NCI-H1436 treated with DMSO at 0.1 percent for 48 hours (cell line): ENCODE measurements at regions not wholly inside any gene's neighbourhood (a gene's known extent, or its start where the extent isn't known, plus 50 kb on each side); places are given as distances from the start of the nearest gene placed in this dataset.

Experiments
- DNase-seq: peaks from one replicate; lab custom pipeline; 2025; lab: John Stamatoyannopoulos, UW

- DNase-seq: no peak
These were observed 186.9 kb downstream of the EMP1 start for GRCh38 chr12:13383379-13383778.

DNA sequence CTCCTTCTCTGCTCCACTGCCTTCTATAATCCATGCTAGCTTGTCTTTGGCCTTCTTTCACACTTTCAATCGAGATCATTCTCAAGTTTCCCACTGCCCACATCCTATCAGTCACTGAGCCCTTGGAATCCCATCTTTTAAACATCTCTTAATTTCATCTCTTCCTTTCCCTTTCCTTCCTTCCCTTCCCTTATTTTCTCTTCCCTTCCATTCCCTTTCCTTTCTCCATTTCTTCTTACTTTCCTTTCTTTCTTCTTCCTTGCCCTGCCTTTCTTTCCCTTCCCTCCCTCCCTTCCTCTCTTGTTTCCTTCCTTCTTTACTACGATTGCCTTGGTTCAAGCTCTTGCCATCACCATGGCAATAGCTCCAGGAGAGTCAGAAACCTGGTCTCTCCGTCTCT lies 183.8 kb downstream of the EMP1 start:
- DNase-seq: no peak

- DNase-seq: no peak
These were observed 183.1 kb downstream of the EMP1 start for GRCh38 chr12:13379531-13380188.

DNA sequence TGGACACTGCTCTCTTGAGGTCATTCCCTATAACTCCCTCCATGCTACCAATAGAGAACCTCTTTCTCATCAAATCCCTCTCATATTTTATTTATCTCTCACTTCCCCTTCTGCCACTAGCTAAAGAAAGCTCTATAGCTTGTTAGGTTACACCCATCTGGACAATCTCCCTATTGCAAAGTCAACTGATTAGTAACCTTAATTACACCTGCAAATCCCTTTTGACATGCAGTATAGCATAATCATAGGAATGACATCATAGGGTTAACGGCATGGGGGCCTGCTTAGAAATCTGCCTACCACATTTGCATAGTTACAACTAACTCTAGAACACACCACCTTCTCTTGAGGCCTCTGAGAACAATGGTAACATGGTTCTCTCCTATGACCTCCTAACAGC lies 181.2 kb downstream of the EMP1 start:
- no peak for DNase-seq

DNA sequence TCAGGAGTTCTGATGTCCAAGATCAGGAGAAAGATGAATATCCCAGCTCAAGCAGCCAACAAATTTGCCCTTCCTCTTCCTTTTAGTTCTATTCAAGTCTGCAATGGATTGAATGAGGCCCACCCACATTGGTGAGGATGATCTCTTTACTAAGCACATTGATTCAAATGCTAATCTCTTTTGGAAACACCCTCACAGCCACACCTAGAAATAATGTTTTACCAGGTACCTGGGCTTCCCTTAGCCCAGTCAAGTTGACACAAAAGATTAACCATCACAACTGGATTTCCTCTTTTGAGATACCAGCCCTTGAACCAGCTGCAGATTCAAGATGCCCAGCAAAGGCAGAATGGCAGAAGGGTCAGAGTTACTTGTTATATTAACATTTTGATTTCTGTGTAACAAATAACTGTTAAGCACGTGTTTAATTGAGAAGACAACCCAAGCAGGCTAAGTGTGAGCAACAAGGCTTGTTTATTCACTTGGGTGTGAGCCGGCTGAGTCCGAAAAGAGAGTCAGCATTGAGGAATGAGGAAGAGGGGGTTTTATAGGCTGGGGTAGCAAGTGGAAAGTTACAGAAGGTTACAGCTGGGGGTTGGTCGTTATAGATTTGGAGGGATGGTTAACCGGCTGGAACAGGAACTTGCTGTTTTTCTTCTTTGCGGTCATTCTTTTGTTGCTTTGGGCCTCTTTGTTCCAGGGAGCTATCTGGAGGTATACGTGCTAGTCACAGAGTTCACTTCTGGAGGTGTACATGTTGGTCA lies 180.3 kb downstream of the EMP1 start:
- no peak for DNase-seq

GRCh38 chr12:13375583-13376345 lies 179.2 kb downstream of the EMP1 start:
- DNase-seq: no peak

DNA sequence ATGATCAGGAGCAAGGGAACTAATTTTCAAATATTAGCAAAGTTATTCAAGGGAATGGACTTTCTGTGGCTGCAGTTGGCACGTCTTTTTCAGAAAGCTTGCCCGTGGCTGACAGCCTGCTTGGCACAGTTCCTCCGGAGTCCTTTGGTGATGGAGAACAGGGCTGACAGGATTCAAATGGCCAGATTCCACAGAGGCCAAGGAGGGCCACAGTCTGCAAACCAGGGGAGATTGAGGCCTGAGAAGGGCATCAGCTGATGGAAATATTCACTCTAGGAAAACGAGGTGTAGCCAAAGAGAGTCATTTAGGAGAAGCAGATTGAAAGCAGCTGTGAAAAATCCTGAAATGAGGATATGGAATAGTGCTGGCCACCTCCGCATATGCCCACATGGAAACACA lies 178.3 kb downstream of the EMP1 start:
- no peak for DNase-seq

GRCh38 chr12:13373803-13374202 lies 177.3 kb downstream of the EMP1 start:
- DNase-seq: no peak

- no peak for DNase-seq
These were observed 176.6 kb downstream of the EMP1 start for GRCh38 chr12:13373131-13373530.

DNA sequence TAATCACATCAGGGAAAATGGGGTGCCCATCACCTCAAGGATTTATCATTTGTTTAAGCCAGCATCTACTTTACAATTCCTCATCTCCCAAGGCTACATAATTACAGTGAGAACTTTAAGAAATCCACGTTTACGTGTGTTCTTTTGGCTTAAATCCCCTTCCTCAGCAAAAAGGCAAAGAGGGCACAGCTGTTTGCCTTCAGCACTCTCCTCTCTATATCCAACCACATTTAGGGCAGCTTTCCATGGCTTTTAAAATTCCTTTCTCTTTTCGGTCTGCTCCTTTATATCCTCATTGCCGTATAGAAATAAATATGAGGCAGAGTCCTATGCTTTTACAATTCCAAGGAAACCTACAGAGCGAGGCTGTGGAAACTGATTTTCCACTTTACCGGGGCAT lies 175.9 kb downstream of the EMP1 start:
- no peak for DNase-seq

DNA sequence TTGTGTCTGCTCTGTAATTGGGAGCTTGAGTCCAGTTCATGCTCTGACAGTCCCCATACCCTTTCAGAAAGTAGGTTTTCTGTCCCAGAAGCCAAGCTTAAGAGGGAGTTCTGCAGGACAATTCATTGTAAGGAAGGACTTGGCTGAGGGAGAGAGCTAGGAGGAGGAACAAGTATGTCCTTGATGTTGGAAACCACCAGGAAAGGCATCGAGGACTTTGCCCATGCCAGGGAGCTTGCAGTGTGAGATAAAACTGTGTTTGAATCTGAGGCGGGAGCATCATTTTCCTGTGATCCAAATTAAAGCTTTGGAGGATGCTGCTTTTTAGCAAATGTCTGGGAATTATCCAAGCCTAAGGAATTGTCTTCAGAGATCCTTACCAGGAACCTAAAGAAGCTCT lies 175.3 kb downstream of the EMP1 start:
- no peak for DNase-seq

- no peak for DNase-seq
These were observed 174.8 kb downstream of the EMP1 start for GRCh38 chr12:13371367-13371766.

GRCh38 chr12:13369474-13370056 lies 173.0 kb downstream of the EMP1 start:
- DNase-seq: no peak

- DNase-seq: no peak
These were observed 172.4 kb downstream of the EMP1 start for GRCh38 chr12:13368971-13369370.

- DNase-seq: no peak
These were observed 171.9 kb downstream of the EMP1 start for GRCh38 chr12:13368431-13368830.

- DNase-seq: no peak
These were observed 171.4 kb downstream of the EMP1 start for GRCh38 chr12:13367973-13368372.

DNA sequence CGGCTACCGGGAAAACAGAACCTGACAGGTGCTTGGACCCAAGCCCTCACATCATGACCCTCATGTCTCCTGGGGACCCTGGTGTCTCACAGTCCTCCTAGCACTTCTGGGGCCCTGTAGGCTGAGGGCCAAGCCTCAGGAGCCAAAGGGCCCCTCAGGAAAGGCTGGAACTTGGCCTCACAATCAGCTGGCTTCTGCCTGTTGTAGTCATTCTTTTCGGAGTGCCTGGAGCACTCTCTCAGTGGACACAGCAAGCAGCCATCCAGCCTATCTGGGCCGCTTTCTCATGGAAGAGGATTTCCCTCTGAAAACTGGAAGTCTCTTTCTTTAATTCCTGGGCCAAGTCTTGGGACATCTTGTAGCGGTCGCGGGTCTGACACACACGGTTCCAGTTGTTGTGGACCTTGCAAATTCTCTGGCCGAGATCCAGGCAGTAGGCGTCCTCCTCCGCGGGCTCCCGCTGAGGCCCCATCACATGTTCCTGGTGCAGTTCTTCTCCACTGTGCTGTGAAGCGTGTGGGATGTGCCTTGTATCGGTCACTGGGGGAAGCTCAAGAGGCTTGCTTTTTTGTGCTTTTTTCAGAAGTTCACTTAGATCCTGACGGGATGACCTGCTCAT lies 169.3 kb downstream of the EMP1 start:
- no peak for DNase-seq

GRCh38 chr12:13362260-13362841 lies 165.8 kb downstream of the EMP1 start:
- no peak for DNase-seq

- no peak for DNase-seq
These were observed 163.1 kb downstream of the EMP1 start for GRCh38 chr12:13359636-13360035.

DNA sequence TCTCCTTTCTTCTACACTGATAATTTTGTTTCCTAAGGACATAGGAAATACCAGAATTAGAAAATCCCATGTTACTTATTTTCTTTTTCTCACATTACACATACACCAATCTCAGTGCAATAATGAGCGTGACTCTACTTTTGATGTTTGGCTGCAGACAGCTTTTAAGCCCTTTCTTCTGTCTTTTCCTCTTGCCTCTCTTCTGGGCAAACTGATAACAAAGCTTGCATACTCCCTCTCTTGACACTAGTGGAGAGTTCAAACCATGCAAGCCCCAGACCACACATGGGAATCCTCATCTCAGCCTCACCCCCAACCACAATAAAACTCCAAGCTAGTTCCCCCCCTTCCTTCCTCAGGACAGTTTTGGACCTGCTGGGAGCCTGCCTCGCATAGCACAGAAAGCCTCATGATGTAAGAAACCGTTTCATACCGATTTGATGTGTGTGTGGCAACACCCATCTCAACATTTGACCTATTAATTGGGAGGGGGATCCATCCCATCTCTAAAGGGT lies 161.9 kb downstream of the EMP1 start:
- no peak for DNase-seq

DNA sequence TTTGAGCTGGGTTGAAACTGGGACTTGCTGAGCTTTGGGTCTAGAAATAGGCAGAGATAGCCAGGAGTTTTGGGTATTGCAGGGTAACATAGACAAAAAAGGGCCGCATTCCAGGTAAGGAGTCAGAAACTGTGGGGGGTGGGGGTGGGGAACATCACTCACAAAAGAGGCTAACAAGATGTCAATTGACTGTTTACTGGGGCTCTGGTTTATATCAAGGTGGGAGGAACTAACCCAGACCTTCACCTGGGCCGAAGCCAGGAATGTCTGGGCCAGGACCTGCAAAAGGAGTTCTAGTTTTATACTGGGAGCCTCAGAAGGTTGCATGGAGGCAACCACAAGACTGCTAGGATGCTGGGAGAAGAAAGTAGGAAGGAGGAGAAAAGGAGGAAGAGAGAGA lies 154.4 kb downstream of the EMP1 start:
- DNase-seq: no peak

DNA sequence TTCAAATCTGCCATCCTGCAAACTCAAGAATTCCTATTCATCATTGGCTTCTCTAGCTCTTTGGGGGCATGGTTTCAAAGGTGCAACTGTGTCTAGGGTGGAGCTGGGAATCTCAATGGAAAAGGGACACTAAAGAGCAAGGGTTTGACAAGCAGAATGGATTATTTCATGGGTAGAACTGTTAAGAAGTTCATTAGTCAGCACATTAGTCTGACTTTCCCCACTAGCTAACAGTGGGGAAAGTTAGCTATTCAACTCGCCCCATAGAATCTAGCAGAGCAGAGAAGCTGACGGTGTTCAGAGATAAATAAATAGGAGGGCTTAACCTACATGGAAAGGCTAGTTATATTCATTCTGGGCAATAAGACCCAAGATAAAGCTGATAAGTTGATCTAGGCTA lies 153.9 kb downstream of the EMP1 start:
- no peak for DNase-seq
